ENCODE measurements at regions not wholly inside any gene's neighbourhood (a gene's known extent, or its start where the extent isn't known, plus 50 kb on each side); places are given as distances from the start of the nearest gene placed in this dataset.

DNA sequence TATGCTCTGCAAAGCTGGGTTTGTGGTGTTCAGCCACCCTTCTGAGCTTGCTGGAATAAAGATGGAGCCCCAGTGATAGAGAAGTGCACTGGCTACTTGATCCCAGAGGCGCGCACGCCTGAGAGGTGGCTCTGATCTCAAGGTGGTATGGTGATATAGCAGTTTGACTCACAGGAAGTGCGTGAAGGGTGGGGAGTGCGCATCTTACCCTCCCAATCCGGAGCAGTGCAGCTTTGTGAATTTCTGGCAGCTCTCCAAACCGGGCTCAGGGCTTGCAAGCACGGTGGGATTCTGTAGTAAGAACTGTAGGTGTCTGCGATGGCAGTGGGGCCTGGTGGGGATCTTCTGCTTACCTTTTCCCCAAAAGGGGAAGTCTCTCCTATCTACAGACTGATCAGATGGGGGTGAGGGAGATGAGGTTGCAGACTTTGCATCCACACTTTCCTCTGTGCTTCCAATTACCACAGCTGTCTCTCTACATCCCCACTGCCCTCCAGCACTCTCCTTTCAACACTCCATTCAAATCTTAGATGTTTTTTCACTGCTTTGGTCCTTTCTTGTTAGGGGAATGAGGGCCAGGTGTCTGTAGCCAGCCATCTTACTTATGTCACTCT lies 197.4 kb upstream of the SLC38A2 start (continued):
- TF ChIP-seq CBX3 (IDR thresholded peaks at IDR 0.05; ENCODE audit: low read depth), result no peak
- no peak for TF ChIP-seq ELF1 (IDR thresholded peaks at IDR 0.05; ENCODE audit: borderline replicate concordance, low read depth)
- TF ChIP-seq SP1 (IDR thresholded peaks at IDR 0.05; ENCODE audit: low read depth), result no peak
- TF ChIP-seq ZNF274 (IDR thresholded peaks at IDR 0.05; ENCODE audit: low read depth, low read length), result no peak
- TF ChIP-seq JUND (IDR thresholded peaks at IDR 0.05), result no peak
- no peak for TF ChIP-seq SIN3A (IDR thresholded peaks at IDR 0.05; ENCODE audit: low read depth)

DNA sequence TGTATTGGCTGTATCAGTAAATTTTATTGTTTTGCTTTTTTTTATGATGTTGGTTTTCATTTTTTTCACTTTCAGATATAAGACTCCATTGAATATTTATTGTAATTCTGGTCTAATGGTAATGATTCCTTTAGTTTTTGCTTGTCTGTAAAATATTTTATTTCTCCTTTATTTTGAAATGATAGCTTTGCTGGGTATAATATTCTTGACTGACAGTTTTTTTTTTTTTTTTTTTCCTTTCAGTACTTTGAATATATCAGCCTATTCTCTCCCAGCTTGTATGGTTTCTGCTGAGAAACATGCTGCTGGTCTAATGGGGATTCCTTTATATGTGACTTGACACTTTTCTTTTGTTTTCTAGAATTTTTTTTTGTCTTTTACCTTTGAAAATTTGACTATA lies 195.1 kb upstream of the SLC38A2 start:
- no peaks in the 10 kb centered on the region for H3K36me3 ChIP-seq (ENCODE audit: control insufficient read depth in 1 of 2, insufficient read depth in 2 of 2, low read length in 2 of 2)
- no peaks in the 10 kb centered on the region for H3K9me2 ChIP-seq (ENCODE audit: insufficient read depth)
- H3K79me2 ChIP-seq (ENCODE audit: insufficient read depth, low read length), result no peaks in the 10 kb centered on the region
- no peak overlapping the region for H3K27ac ChIP-seq (ENCODE audit: low read depth, low read length)
- POLR2A ChIA-PET, result no interaction called here
- intact Hi-C loops (cut with micrococcal nuclease), result no loop called here
- CTCF ChIA-PET, result no interaction called here
- RAD21 ChIA-PET (ENCODE audit: low non-redundant PET in 1 of 2, low total read pairs in 2 of 2, uncharacterized antibody in 2 of 2, unreplicated experiment in 2 of 2), result no interaction called here
- no peak overlapping the region for H3K9ac ChIP-seq (ENCODE audit: low read length)
- no peak overlapping the region for H3K4me3 ChIP-seq (replicated peaks in 1 of 2; ENCODE audit: low read depth in 1 of 2, low read length in 2 of 2)
- no peaks in the 10 kb centered on the region for H3K27me3 ChIP-seq (ENCODE audit: insufficient read depth, low read length)
- peaks cover 0 to 4% of the 10 kb centered on the region in 2 experiments; a peak in 1 of 4 replicates for H3K4me1 ChIP-seq (ENCODE audit: control insufficient read depth in 1 of 2, insufficient read depth in 2 of 2, low read length in 2 of 2)
- peaks cover 11 to 33% of the 10 kb centered on the region in 2 experiments; a peak in 2 of 4 replicates for H3K9me3 ChIP-seq (ENCODE audit: control insufficient read depth in 1 of 2, insufficient read depth in 1 of 2, low read depth in 1 of 2, low read length in 2 of 2)
- TF ChIP-seq SP1 (IDR thresholded peaks at IDR 0.05; ENCODE audit: low read depth), result no peak
- TF ChIP-seq, protein P1, sequence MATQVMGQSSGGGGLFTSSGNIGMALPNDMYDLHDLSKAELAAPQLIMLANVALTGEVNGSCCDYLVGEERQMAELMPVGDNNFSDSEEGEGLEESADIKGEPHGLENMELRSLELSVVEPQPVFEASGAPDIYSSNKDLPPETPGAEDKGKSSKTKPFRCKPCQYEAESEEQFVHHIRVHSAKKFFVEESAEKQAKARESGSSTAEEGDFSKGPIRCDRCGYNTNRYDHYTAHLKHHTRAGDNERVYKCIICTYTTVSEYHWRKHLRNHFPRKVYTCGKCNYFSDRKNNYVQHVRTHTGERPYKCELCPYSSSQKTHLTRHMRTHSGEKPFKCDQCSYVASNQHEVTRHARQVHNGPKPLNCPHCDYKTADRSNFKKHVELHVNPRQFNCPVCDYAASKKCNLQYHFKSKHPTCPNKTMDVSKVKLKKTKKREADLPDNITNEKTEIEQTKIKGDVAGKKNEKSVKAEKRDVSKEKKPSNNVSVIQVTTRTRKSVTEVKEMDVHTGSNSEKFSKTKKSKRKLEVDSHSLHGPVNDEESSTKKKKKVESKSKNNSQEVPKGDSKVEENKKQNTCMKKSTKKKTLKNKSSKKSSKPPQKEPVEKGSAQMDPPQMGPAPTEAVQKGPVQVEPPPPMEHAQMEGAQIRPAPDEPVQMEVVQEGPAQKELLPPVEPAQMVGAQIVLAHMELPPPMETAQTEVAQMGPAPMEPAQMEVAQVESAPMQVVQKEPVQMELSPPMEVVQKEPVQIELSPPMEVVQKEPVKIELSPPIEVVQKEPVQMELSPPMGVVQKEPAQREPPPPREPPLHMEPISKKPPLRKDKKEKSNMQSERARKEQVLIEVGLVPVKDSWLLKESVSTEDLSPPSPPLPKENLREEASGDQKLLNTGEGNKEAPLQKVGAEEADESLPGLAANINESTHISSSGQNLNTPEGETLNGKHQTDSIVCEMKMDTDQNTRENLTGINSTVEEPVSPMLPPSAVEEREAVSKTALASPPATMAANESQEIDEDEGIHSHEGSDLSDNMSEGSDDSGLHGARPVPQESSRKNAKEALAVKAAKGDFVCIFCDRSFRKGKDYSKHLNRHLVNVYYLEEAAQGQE (IDR thresholded peaks at IDR 0.05; ENCODE audit: low read depth), result no peak
- TF ChIP-seq TCF7L2 (IDR thresholded peaks at IDR 0.05; ENCODE audit: borderline replicate concordance, extremely low read depth, insufficient read depth, insufficient read length), result no peak
- TF ChIP-seq, protein P2, sequence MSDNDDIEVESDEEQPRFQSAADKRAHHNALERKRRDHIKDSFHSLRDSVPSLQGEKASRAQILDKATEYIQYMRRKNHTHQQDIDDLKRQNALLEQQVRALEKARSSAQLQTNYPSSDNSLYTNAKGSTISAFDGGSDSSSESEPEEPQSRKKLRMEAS (IDR thresholded peaks at IDR 0.05), result no peak
- no peak for TF ChIP-seq ZFX (IDR thresholded peaks at IDR 0.05)
- no peak for TF ChIP-seq CEBPB (IDR thresholded peaks at IDR 0.05; ENCODE audit: low read depth)
- no peak for TF ChIP-seq SIN3A (IDR thresholded peaks at IDR 0.05; ENCODE audit: low read depth)
- TF ChIP-seq JUND (IDR thresholded peaks at IDR 0.05), result no peak
- no peak for TF ChIP-seq FOSL1 (IDR thresholded peaks at IDR 0.05; ENCODE audit: low read depth)
- TF ChIP-seq, protein P3, sequence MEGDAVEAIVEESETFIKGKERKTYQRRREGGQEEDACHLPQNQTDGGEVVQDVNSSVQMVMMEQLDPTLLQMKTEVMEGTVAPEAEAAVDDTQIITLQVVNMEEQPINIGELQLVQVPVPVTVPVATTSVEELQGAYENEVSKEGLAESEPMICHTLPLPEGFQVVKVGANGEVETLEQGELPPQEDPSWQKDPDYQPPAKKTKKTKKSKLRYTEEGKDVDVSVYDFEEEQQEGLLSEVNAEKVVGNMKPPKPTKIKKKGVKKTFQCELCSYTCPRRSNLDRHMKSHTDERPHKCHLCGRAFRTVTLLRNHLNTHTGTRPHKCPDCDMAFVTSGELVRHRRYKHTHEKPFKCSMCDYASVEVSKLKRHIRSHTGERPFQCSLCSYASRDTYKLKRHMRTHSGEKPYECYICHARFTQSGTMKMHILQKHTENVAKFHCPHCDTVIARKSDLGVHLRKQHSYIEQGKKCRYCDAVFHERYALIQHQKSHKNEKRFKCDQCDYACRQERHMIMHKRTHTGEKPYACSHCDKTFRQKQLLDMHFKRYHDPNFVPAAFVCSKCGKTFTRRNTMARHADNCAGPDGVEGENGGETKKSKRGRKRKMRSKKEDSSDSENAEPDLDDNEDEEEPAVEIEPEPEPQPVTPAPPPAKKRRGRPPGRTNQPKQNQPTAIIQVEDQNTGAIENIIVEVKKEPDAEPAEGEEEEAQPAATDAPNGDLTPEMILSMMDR (IDR thresholded peaks at IDR 0.05 in 2 of 3, conservative IDR thresholded peaks at IDR 0.05 in 1 of 3; ENCODE audit: borderline replicate concordance in 1 of 3, insufficient read depth in 1 of 3, low read depth in 2 of 3, low read length in 2 of 3), result no peak
- no peak for TF ChIP-seq EZH2 (IDR thresholded peaks at IDR 0.05)
- no peak for TF ChIP-seq EGR1 (IDR thresholded peaks at IDR 0.05; ENCODE audit: low read depth)
- no peak for TF ChIP-seq EZH2phosphoT487 (IDR thresholded peaks at IDR 0.05; ENCODE audit: borderline replicate concordance)
- TF ChIP-seq ZNF274 (IDR thresholded peaks at IDR 0.05; ENCODE audit: low read depth, low read length), result no peak
- no peak for TF ChIP-seq POLR2A (IDR thresholded peaks at IDR 0.05; ENCODE audit: borderline replicate concordance, extremely low read depth, insufficient read depth, insufficient read length)
- TF ChIP-seq CBX3 (IDR thresholded peaks at IDR 0.05; ENCODE audit: low read depth), result no peak
- TF ChIP-seq, protein P4, sequence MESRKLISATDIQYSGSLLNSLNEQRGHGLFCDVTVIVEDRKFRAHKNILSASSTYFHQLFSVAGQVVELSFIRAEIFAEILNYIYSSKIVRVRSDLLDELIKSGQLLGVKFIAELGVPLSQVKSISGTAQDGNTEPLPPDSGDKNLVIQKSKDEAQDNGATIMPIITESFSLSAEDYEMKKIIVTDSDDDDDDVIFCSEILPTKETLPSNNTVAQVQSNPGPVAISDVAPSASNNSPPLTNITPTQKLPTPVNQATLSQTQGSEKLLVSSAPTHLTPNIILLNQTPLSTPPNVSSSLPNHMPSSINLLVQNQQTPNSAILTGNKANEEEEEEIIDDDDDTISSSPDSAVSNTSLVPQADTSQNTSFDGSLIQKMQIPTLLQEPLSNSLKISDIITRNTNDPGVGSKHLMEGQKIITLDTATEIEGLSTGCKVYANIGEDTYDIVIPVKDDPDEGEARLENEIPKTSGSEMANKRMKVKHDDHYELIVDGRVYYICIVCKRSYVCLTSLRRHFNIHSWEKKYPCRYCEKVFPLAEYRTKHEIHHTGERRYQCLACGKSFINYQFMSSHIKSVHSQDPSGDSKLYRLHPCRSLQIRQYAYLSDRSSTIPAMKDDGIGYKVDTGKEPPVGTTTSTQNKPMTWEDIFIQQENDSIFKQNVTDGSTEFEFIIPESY (IDR thresholded peaks at IDR 0.05; ENCODE audit: extremely low read depth, insufficient replicate concordance, low read length), result no peak
- no peak for TF ChIP-seq RAD21 (IDR thresholded peaks at IDR 0.05; ENCODE audit: low read depth)
- no peak for ATAC-seq
- H2AFZ ChIP-seq (ENCODE audit: low read depth, low read length, poor library complexity, severe bottlenecking), result no peak overlapping the region
- no peaks in the 10 kb centered on the region for H4K20me1 ChIP-seq (ENCODE audit: insufficient read depth)
- BruUV-seq (replicated peaks), result no TSS peak
- H3K4me2 ChIP-seq (ENCODE audit: low read length), result no peak overlapping the region
- DNase-seq (ENCODE audit: low read depth, low spot score), result no peak

All from HCT116 (cell line).